Liver (tissue), 8 donors: ENCODE measurements at regions not wholly inside any gene's neighbourhood (a gene's known extent, or its start where the extent isn't known, plus 50 kb on each side); places are given as distances from the start of the nearest gene placed in this dataset.

Experiments
- DNase-seq: peaks from one replicate; pipeline ENCODE4 v3.0.0-alpha.2; 2017; ENCODE audit warnings: low spot score
- H3K27ac ChIP-seq, 2 donors: one replicate each; pipeline ENCODE4 v1.7.0; 2013; ENCODE audit warnings: inconsistent platforms in 2 of 2, low read length in 2 of 2, control low read depth in 1 of 2, low read depth in 1 of 2, mild to moderate bottlenecking in 1 of 2
- H3K27me3 ChIP-seq, 4 donors: one replicate each; pipeline versions ENCODE4 v1.6.1 to v1.7.0; 2013; ENCODE audit warnings: low read length in 3 of 4, inconsistent platforms in 1 of 4, mild to moderate bottlenecking in 1 of 4, moderate library complexity in 1 of 4; ENCODE audit not compliant: control insufficient read depth in 4 of 4, insufficient read depth in 4 of 4
- H3K36me3 ChIP-seq, 4 donors: one replicate each; pipeline versions ENCODE4 v1.6.1 to v1.7.0; 2013; ENCODE audit warnings: low read length in 3 of 4, mild to moderate bottlenecking in 3 of 4, low read depth in 1 of 4, moderate library complexity in 1 of 4; ENCODE audit not compliant: control insufficient read depth in 4 of 4, insufficient read depth in 3 of 4
- H3K4me1 ChIP-seq, 4 donors: one replicate each; pipeline versions ENCODE4 v1.6.1 to v1.7.0; 2013; ENCODE audit warnings: low read length in 3 of 4, mild to moderate bottlenecking in 3 of 4, moderate library complexity in 1 of 4; ENCODE audit not compliant: control insufficient read depth in 4 of 4, insufficient read depth in 4 of 4
- H3K4me3 ChIP-seq, 3 donors: one replicate each; pipeline versions ENCODE4 v1.6.1 to v1.7.0; 2013; ENCODE audit warnings: low read length in 3 of 3, control low read depth in 1 of 3, low read depth in 1 of 3, mild to moderate bottlenecking in 1 of 3
- H3K9ac ChIP-seq, 2 donors: one replicate each; pipeline ENCODE4 v1.7.0; 2013; ENCODE audit warnings: low read length in 2 of 2, mild to moderate bottlenecking in 2 of 2, moderate library complexity in 2 of 2, control low read depth in 1 of 2, low read depth in 1 of 2
- H3K9me3 ChIP-seq, 4 donors: one replicate each; pipeline versions ENCODE4 v1.6.1 to v1.7.0; 2013; ENCODE audit warnings: low read length in 3 of 4; ENCODE audit not compliant: control insufficient read depth in 4 of 4
- ATF3 ChIP-seq: IDR thresholded peaks from 2 replicates; pipeline ENCODE4 v1.6.1; 2016; ENCODE audit warnings: antibody characterized with exemption
- CTCF ChIP-seq: fragments of 150-350 bp; IDR thresholded peaks from 2 replicates; pipeline ENCODE4 v1.5.1; 2017; ENCODE audit warnings: improper control_type of control experiment, low read depth, low read length; ENCODE audit not compliant: missing input control
- EGR1 ChIP-seq, 2 donors: IDR thresholded peaks; 2 replicates each; pipeline ENCODE4 v1.6.1; 2016 to 2018; ENCODE audit warnings: antibody characterized with exemption in 2 of 2, low read depth in 2 of 2
- FOXA1 ChIP-seq: IDR thresholded peaks from 2 replicates; pipeline ENCODE4 v1.6.1; 2016; ENCODE audit warnings: antibody characterized with exemption
- FOXA2 ChIP-seq: IDR thresholded peaks from 2 replicates; pipeline ENCODE4 v1.6.1; 2016; ENCODE audit warnings: antibody characterized with exemption
- GABPA ChIP-seq, 2 donors: IDR thresholded peaks in 1 of 2; conservative IDR thresholded peaks in 1 of 2; 2 replicates each; pipeline ENCODE4 v1.6.1; 2016; ENCODE audit warnings: antibody characterized with exemption in 2 of 2, mild to moderate bottlenecking in 1 of 2, moderate library complexity in 1 of 2
- HNF4A ChIP-seq, 2 donors: conservative IDR thresholded peaks; 2 replicates each; pipeline ENCODE4 v1.6.1; 2016; ENCODE audit warnings: antibody characterized with exemption in 2 of 2, mild to moderate bottlenecking in 2 of 2
- HNF4G ChIP-seq: IDR thresholded peaks from 2 replicates; pipeline ENCODE4 v1.6.1; 2016; ENCODE audit warnings: antibody characterized with exemption
- JUND ChIP-seq, 2 donors: IDR thresholded peaks; 2 replicates each; pipeline ENCODE4 v1.6.1; 2016; ENCODE audit warnings: antibody characterized with exemption in 2 of 2
- MAX ChIP-seq: IDR thresholded peaks from 2 replicates; pipeline ENCODE4 v1.6.1; 2016; ENCODE audit warnings: antibody characterized with exemption
- NR2F2 ChIP-seq: IDR thresholded peaks from 2 replicates; pipeline ENCODE4 v1.6.1; 2016; ENCODE audit warnings: antibody characterized with exemption
- RAD21 ChIP-seq, 2 donors: IDR thresholded peaks; 2 replicates each; pipeline ENCODE4 v1.6.1; 2016; ENCODE audit warnings: antibody characterized with exemption in 2 of 2, mild to moderate bottlenecking in 2 of 2
- REST ChIP-seq: IDR thresholded peaks from 2 replicates; pipeline ENCODE4 v1.6.1; 2016; ENCODE audit warnings: antibody characterized with exemption, mild to moderate bottlenecking
- RXRA ChIP-seq, 2 donors: IDR thresholded peaks; 2 replicates each; pipeline ENCODE4 v1.6.1; 2017 to 2018; ENCODE audit warnings: antibody characterized with exemption in 2 of 2, mild to moderate bottlenecking in 1 of 2
- SP1 ChIP-seq: IDR thresholded peaks from 2 replicates; pipeline ENCODE4 v1.6.1; 2018; ENCODE audit warnings: antibody characterized with exemption, mild to moderate bottlenecking
- TAF1 ChIP-seq: conservative IDR thresholded peaks from 2 replicates; pipeline ENCODE4 v1.6.1; 2016; ENCODE audit warnings: antibody characterized with exemption, mild to moderate bottlenecking
- YY1 ChIP-seq: IDR thresholded peaks from 2 replicates; pipeline ENCODE4 v1.6.1; 2016; ENCODE audit warnings: antibody characterized with exemption, mild to moderate bottlenecking
- ZBTB33 ChIP-seq: IDR thresholded peaks from 2 replicates; pipeline ENCODE4 v1.6.1; 2016; ENCODE audit warnings: antibody characterized with exemption
- WGBS: extraction: QIAGEN DNeasy Blood & Tissue Kit; methylation state at CpG from one replicate; pipeline ENCODE4 v1.1.7; 2013; 5-methylcytosine and 5-hydroxymethylcytosine counted together
- donor health status: healthy.
- donor health status: healthy.
- donor health status: healthy.
- donor health status: healthy.
- donor health status: healthy.

- Histone ChIP-seq H3K4me3 (no peak overlapping the region), H3K36me3 (no peaks in the 10 kb centered on the region), H3K27ac (no peak overlapping the region), H3K9ac (no peak overlapping the region), H3K27me3 (peaks cover 0 to 2% (median 0%) of the 10 kb centered on the region in 4 donors), H3K9me3 (peaks cover 0 to 4% (median 1%) of the 10 kb centered on the region in 4 donors), H3K4me1 (no peaks in the 10 kb centered on the region)
- WGBS = 76% methylated on average over 1 of the region's 1 CpG
- no peak for DNase-seq
- TF ChIP-seq REST = no peak
- no peak for TF ChIP-seq ATF3
- TF ChIP-seq CTCF = no peak
- TF ChIP-seq NR2F2 = no peak
- no peak for TF ChIP-seq HNF4A (conservative IDR thresholded peaks at IDR 0.05)
- no peak for TF ChIP-seq MAX
- TF ChIP-seq HNF4G = no peak
- no peak for TF ChIP-seq RAD21 (IDR thresholded peaks at IDR 0.05)
- TF ChIP-seq FOXA1 = no peak
- no peak for TF ChIP-seq ZBTB33
- no peak for TF ChIP-seq FOXA2
- no peak for TF ChIP-seq JUND (IDR thresholded peaks at IDR 0.05)
- no peak for TF ChIP-seq SP1
- TF ChIP-seq RXRA (IDR thresholded peaks at IDR 0.05) = no peak
- no peak for TF ChIP-seq GABPA (IDR thresholded peaks at IDR 0.05 in 1 of 2, conservative IDR thresholded peaks at IDR 0.05 in 1 of 2)
- TF ChIP-seq TAF1 = no peak
- TF ChIP-seq YY1 = no peak
- no peak for TF ChIP-seq EGR1 (IDR thresholded peaks at IDR 0.05; ENCODE audit: low read depth in 2 of 2)
Measured at GRCh38 chr5:62707563-62707962, 128.9 kb downstream of the LRRC70 start.
